Keratinocyte (primary cell): ENCODE measurements at regions not wholly inside any gene's neighbourhood (a gene's known extent, or its start where the extent isn't known, plus 50 kb on each side); places are given as distances from the start of the nearest gene placed in this dataset.

Experiments
- EZH2 ChIP-seq: IDR thresholded peaks from one replicate; pipeline ENCODE4 v1.6.1; 2012; ENCODE audit warnings: inconsistent platforms, mild to moderate bottlenecking, low read length, moderate library complexity
- TF ChIP-seq, protein P1 (sequence below), 3 experiments: IDR thresholded peaks in 1 of 3; conservative IDR thresholded peaks in 1 of 3; optimal IDR thresholded peaks in 1 of 3; 2 replicates in 2 of 3; 3 replicates in 1 of 3; pipeline versions ENCODE3 to v1.5.1; 2011; ENCODE audit warnings: low read length in 3 of 3, mild to moderate bottlenecking in 3 of 3, moderate library complexity in 2 of 3, control low read depth in 1 of 3, inconsistent platforms in 1 of 3; ENCODE audit not compliant: insufficient read depth in 2 of 3; ENCODE audit errors: extremely low read depth in 1 of 3

DNA sequence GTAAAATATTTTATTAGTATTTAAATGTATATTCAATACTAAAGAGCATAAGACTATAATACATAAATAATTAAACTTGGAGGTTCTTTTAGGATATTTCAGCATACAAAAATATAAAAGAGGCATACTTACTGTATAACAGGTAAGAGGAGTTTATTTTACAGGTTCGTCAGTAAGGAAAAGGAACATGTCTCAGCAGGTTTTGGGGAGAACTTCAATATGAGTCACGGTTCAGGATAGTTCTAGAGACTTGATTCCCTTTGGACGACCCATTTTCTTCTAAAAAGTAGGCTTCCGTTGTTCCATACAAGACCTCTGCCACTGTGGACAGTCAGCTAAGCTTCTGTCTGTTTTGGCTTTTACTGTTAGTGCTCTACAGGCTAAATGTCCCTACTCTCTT lies 181.1 kb downstream of the ALX1 start:
- TF ChIP-seq, protein P1, sequence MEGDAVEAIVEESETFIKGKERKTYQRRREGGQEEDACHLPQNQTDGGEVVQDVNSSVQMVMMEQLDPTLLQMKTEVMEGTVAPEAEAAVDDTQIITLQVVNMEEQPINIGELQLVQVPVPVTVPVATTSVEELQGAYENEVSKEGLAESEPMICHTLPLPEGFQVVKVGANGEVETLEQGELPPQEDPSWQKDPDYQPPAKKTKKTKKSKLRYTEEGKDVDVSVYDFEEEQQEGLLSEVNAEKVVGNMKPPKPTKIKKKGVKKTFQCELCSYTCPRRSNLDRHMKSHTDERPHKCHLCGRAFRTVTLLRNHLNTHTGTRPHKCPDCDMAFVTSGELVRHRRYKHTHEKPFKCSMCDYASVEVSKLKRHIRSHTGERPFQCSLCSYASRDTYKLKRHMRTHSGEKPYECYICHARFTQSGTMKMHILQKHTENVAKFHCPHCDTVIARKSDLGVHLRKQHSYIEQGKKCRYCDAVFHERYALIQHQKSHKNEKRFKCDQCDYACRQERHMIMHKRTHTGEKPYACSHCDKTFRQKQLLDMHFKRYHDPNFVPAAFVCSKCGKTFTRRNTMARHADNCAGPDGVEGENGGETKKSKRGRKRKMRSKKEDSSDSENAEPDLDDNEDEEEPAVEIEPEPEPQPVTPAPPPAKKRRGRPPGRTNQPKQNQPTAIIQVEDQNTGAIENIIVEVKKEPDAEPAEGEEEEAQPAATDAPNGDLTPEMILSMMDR (optimal IDR thresholded peaks at IDR 0.05 in 1 of 3, IDR thresholded peaks at IDR 0.05 in 1 of 3, conservative IDR thresholded peaks at IDR 0.05 in 1 of 3; ENCODE audit: extremely low read depth in 1 of 3, insufficient read depth in 2 of 3, low read length in 3 of 3) = no peak
- TF ChIP-seq EZH2 = no peak
